Epithelial cell of prostate (primary cell): ENCODE measurements at regions not wholly inside any gene's neighbourhood (a gene's known extent, or its start where the extent isn't known, plus 50 kb on each side); places are given as distances from the start of the nearest gene placed in this dataset.

Experiments
- DNase-seq: peaks from one replicate; pipeline ENCODE4 v3.0.0-alpha.2; 2011; ENCODE audit warnings: low read depth, low spot score
- H3K27ac ChIP-seq: fragments of 450-650 bp; 2 replicates; pipeline ENCODE4 v1.5.1; 2017; ENCODE audit warnings: mild to moderate bottlenecking

- no peak for DNase-seq
- H3K27ac ChIP-seq, result no peak overlapping the region
Measured at GRCh38 chr1:204818998-204819397, 51.7 kb upstream of the NFASC start.

- no peak overlapping the region for H3K27ac ChIP-seq
- no peak for DNase-seq
Measured at GRCh38 chr1:204819495-204819894, 51.2 kb upstream of the NFASC start.
